Loucy (cell line): ENCODE measurements at regions not wholly inside any gene's neighbourhood (a gene's known extent, or its start where the extent isn't known, plus 50 kb on each side); places are given as distances from the start of the nearest gene placed in this dataset.

Experiments used
- EZH2phosphoT487 ChIP-seq: fragments of 200-600 bp; IDR thresholded peaks from 2 replicates; pipeline ENCODE4 v1.6.1; 2018; ENCODE audit warnings: antibody characterized with exemption, mild to moderate bottlenecking, moderate library complexity, borderline replicate concordance
- TF ChIP-seq, protein P1 (sequence below): fragments of 200-600 bp; sonication (generic); conservative IDR thresholded peaks from 2 replicates; pipeline ENCODE4 v1.5.1; 2014; ENCODE audit warnings: mild to moderate bottlenecking, antibody characterized with exemption, low read length

DNA sequence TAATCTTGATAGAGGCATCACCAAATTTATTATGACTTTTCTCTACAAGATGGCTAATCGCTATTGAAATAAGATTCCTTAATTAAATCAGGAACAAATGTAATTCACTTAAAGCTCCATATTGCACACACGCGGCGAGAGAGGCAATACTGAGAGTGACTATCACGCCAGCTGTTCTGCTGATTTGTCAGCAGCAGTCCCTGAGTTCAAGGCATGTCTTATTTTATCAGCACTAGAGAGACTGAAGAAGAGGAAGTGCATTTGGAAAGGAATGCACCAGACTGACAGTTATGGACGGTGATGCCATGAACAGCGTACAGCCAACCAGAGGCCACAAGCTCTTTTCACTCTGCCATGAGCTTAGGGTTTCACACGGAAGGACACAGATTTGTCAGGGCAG is 83.6 kb upstream of the SLCO3A1 start:
- TF ChIP-seq, protein P1, sequence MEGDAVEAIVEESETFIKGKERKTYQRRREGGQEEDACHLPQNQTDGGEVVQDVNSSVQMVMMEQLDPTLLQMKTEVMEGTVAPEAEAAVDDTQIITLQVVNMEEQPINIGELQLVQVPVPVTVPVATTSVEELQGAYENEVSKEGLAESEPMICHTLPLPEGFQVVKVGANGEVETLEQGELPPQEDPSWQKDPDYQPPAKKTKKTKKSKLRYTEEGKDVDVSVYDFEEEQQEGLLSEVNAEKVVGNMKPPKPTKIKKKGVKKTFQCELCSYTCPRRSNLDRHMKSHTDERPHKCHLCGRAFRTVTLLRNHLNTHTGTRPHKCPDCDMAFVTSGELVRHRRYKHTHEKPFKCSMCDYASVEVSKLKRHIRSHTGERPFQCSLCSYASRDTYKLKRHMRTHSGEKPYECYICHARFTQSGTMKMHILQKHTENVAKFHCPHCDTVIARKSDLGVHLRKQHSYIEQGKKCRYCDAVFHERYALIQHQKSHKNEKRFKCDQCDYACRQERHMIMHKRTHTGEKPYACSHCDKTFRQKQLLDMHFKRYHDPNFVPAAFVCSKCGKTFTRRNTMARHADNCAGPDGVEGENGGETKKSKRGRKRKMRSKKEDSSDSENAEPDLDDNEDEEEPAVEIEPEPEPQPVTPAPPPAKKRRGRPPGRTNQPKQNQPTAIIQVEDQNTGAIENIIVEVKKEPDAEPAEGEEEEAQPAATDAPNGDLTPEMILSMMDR: no peak
- TF ChIP-seq EZH2phosphoT487: no peak
